GM12878 (cell line): ENCODE measurements at regions not wholly inside any gene's neighbourhood (a gene's known extent, or its start where the extent isn't known, plus 50 kb on each side); places are given as distances from the start of the nearest gene placed in this dataset.

Experiments used
- ATAC-seq: fragments of 200-7000 bp; cut with Tn5 transposase; 3 replicates; pipeline ENCODE4 v1.9.1; 2020; ENCODE audit warnings: mild to moderate bottlenecking, moderate library complexity
- BruUV-seq: library from RNA; stranded (reverse); fragments of 400-500 nt; replicated peaks from 2 replicates; lab custom pipeline; 2021; lab: Mats Ljungman, UMichigan
- CTCF ChIA-PET: fragments of 300-600 bp; sonication (Branson Sonifier 250); formaldehyde crosslinking; extraction: SDS; loops from one replicate; lab custom pipeline; 2021; ENCODE audit warnings: inconsistent platforms; lab: Yijun Ruan, JAX
- POLR2A ChIA-PET: fragments of 350-600 bp; formaldehyde crosslinking; extraction: SDS; loops from one replicate; lab custom pipeline; 2021; ENCODE audit warnings: inconsistent platforms; lab: Charles Lee
- RAD21 ChIA-PET: fragments of 300-600 bp; sonication (Branson Sonifier 250); formaldehyde crosslinking; loops from one replicate; lab custom pipeline; 2023; ENCODE audit warnings: antibody characterized with exemption; ENCODE audit not compliant: unreplicated experiment; lab: Charles Lee
- SMC1A ChIA-PET: fragments of 300-600 bp; sonication (Branson Sonifier 250); formaldehyde crosslinking; loops from one replicate; lab custom pipeline; 2023; ENCODE audit not compliant: unreplicated experiment, uncharacterized antibody; lab: Charles Lee
- DNase-seq: peaks from one replicate; pipeline ENCODE4 v3.0.0-alpha.2; 2011; ENCODE audit warnings: low read depth, low spot score
- FAIRE-seq: peaks from 3 replicates; lab custom pipeline; 2011; peaks lifted over from hg19 to GRCh38; lab: Jason Lieb, UNC
- H2AFZ ChIP-seq: 2 replicates; pipeline ENCODE4 v1.6.0; 2011; ENCODE audit warnings: low read depth, low read length, control low read depth; ENCODE audit not compliant: control insufficient read depth
- H3K27ac ChIP-seq: 2 replicates; pipeline ENCODE4 v1.5.1; 2011; ENCODE audit warnings: control low read depth; ENCODE audit not compliant: control insufficient read depth, insufficient read depth
- H3K27me3 ChIP-seq, 2 experiments: replicated peaks in 1 of 2; 2 replicates each; pipeline versions ENCODE4 v1.6.0 to v1.6.1; 2011; ENCODE audit warnings: low read length in 1 of 2; ENCODE audit not compliant: control insufficient read depth in 2 of 2, insufficient read depth in 2 of 2
- H3K36me3 ChIP-seq, 2 experiments: 2 replicates each; pipeline ENCODE4 v1.5.1; 2011; ENCODE audit warnings: low read length in 1 of 2; ENCODE audit not compliant: control insufficient read depth in 2 of 2, insufficient read depth in 2 of 2
- H3K4me1 ChIP-seq: 2 replicates; pipeline ENCODE4 v1.6.1; 2011; ENCODE audit warnings: mild to moderate bottlenecking, low read length, moderate library complexity, mixed read lengths; ENCODE audit not compliant: control insufficient read depth, insufficient read depth
- H3K4me2 ChIP-seq: 2 replicates; pipeline ENCODE4 v1.6.0; 2011; ENCODE audit warnings: control low read depth; ENCODE audit not compliant: control insufficient read depth, insufficient read depth
- H3K4me3 ChIP-seq: fragments of 200-600 bp; sonication (generic); 2 replicates; pipeline ENCODE4 v1.5.1; 2016
- H3K79me2 ChIP-seq: 2 replicates; pipeline ENCODE4 v1.6.0; 2011; ENCODE audit warnings: low read length; ENCODE audit not compliant: control insufficient read depth, insufficient read depth
- H3K9ac ChIP-seq: 2 replicates; pipeline ENCODE4 v1.8.0; 2011; ENCODE audit warnings: low read length, control low read depth, mixed read lengths; ENCODE audit not compliant: control insufficient read depth, insufficient read depth
- H3K9me3 ChIP-seq: replicated peaks from 3 replicates; pipeline ENCODE4 v1.5.1; 2011; ENCODE audit warnings: mild to moderate bottlenecking, low read length; ENCODE audit not compliant: control insufficient read depth, insufficient read depth
- H4K20me1 ChIP-seq: 2 replicates; pipeline ENCODE4 v1.6.0; 2011; ENCODE audit not compliant: control insufficient read depth, insufficient read depth
- CBX3 ChIP-seq: fragments of 200-600 bp; sonication (generic); IDR thresholded peaks from 2 replicates; pipeline ENCODE4 v1.6.1; 2016; ENCODE audit warnings: low read depth, borderline replicate concordance
- E4F1 ChIP-seq: fragments of 450-650 bp; IDR thresholded peaks from 2 replicates; pipeline ENCODE4 v1.6.1; 2018; ENCODE audit warnings: borderline replicate concordance, mild to moderate bottlenecking; ENCODE audit not compliant: partially characterized antibody
- ETV6 ChIP-seq, 2 experiments: fragments of 450-650 bp in 1 of 2; IDR thresholded peaks in 1 of 2; conservative IDR thresholded peaks in 1 of 2; 2 replicates each; pipeline ENCODE4 v1.6.1; 2014; ENCODE audit warnings: antibody characterized with exemption in 1 of 2, borderline replicate concordance in 1 of 2, low read depth in 1 of 2, mild to moderate bottlenecking in 1 of 2, moderate library complexity in 1 of 2
- GABPA ChIP-seq: IDR thresholded peaks from 2 replicates; pipeline ENCODE4 v1.6.1; 2014; ENCODE audit warnings: antibody characterized with exemption, low read depth, mild to moderate bottlenecking, inconsistent platforms
- MEF2A ChIP-seq: IDR thresholded peaks from 2 replicates; pipeline ENCODE4 v1.6.1; 2011; ENCODE audit warnings: low read depth, mild to moderate bottlenecking, low read length, moderate library complexity; ENCODE audit not compliant: insufficient read depth
- NFXL1 ChIP-seq: fragments of 450-650 bp; IDR thresholded peaks from 2 replicates; pipeline ENCODE4 v1.6.1; 2017; ENCODE audit warnings: antibody characterized with exemption, mild to moderate bottlenecking, borderline replicate concordance
- POU2F2 ChIP-seq: IDR thresholded peaks from 3 replicates; pipeline ENCODE4 v1.6.1; 2011; ENCODE audit warnings: low read depth, mild to moderate bottlenecking, low read length, borderline replicate concordance
- TCF12 ChIP-seq: IDR thresholded peaks from 2 replicates; pipeline ENCODE4 v1.6.1; 2011; ENCODE audit warnings: low read depth, mild to moderate bottlenecking, low read length
- USF1 ChIP-seq: IDR thresholded peaks from 2 replicates; pipeline ENCODE4 v1.6.1; 2011; ENCODE audit warnings: borderline replicate concordance, low read depth, mild to moderate bottlenecking, moderate library complexity, mixed read lengths, low read length; ENCODE audit not compliant: insufficient read depth; ENCODE audit errors: extremely low read length
- ZNF687 ChIP-seq: fragments of 450-650 bp; IDR thresholded peaks from 2 replicates; pipeline ENCODE4 v1.6.1; 2017; ENCODE audit warnings: mild to moderate bottlenecking, moderate library complexity
- whole genome bisulfite sequencing: methylation state at CpG from one replicate; pipeline ENCODE4 v1.1.6; 2016; ENCODE audit warnings: low lambda C conversion rate; ENCODE audit not compliant: insufficient replicate concordance, insufficient coverage; ENCODE audit errors: missing lambda C conversion rate; 5-methylcytosine and 5-hydroxymethylcytosine counted together
- in situ Hi-C: fragments of 300-500 bp; cut with MboI; formaldehyde crosslinking; loops from 9 replicates; pipeline ENCODE4 v1.14.3; 2018; ENCODE audit warnings: mixed read lengths
- intact Hi-C: fragments of 100-400 bp; cut with micrococcal nuclease; formaldehyde crosslinking; loops from one replicate; pipeline ENCODE4 v1.14.2; 2022; ENCODE audit not compliant: unreplicated experiment
- TF ChIP-seq, protein P1 (sequence below): fragments of 450-650 bp; IDR thresholded peaks from 2 replicates; pipeline ENCODE4 v1.6.1; 2017; ENCODE audit warnings: mild to moderate bottlenecking, moderate library complexity

- TF ChIP-seq USF1 = no peak
- no peak for TF ChIP-seq MEF2A
- TF ChIP-seq, protein P1, sequence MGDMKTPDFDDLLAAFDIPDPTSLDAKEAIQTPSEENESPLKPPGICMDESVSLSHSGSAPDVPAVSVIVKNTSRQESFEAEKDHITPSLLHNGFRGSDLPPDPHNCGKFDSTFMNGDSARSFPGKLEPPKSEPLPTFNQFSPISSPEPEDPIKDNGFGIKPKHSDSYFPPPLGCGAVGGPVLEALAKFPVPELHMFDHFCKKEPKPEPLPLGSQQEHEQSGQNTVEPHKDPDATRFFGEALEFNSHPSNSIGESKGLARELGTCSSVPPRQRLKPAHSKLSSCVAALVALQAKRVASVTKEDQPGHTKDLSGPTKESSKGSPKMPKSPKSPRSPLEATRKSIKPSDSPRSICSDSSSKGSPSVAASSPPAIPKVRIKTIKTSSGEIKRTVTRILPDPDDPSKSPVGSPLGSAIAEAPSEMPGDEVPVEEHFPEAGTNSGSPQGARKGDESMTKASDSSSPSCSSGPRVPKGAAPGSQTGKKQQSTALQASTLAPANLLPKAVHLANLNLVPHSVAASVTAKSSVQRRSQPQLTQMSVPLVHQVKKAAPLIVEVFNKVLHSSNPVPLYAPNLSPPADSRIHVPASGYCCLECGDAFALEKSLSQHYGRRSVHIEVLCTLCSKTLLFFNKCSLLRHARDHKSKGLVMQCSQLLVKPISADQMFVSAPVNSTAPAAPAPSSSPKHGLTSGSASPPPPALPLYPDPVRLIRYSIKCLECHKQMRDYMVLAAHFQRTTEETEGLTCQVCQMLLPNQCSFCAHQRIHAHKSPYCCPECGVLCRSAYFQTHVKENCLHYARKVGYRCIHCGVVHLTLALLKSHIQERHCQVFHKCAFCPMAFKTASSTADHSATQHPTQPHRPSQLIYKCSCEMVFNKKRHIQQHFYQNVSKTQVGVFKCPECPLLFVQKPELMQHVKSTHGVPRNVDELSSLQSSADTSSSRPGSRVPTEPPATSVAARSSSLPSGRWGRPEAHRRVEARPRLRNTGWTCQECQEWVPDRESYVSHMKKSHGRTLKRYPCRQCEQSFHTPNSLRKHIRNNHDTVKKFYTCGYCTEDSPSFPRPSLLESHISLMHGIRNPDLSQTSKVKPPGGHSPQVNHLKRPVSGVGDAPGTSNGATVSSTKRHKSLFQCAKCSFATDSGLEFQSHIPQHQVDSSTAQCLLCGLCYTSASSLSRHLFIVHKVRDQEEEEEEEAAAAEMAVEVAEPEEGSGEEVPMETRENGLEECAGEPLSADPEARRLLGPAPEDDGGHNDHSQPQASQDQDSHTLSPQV = no peak
- no peak for TF ChIP-seq NFXL1
- TF ChIP-seq POU2F2 = no peak
- no peak for TF ChIP-seq TCF12
- TF ChIP-seq, all 136 proteins: peak for 0
Observed at GRCh38 chr2:18763338-18763737, 174.0 kb upstream of the NT5C1B start (continued).

DNA sequence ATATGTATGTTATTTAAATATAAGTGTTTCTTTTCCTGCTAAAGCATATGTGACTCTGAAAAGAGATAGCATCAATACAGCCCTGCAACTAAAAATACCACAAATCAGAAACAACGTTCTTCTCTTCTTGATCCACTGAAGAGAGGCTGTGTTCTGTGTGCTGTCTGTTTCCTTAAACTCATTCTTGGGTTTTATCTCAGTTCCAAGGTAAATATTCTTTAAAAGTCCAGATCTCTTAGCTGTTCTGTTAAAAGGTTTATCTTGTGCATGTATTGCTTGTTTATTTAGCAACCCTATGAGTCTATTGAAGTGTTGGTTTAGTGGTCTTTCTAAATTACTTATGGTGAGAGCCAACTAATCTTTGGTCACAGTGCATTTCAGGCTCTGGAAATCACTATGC is 173.3 kb upstream of the NT5C1B start:
- ChIA-PET POLR2A (no interaction called here), SMC1A (no interaction called here), RAD21 (no interaction called here), CTCF (no interaction called here)
- in situ Hi-C loops (no loop called here), intact Hi-C loops (no loop called here)
- Histone ChIP-seq H3K79me2 (no peaks in the 10 kb centered on the region), H3K36me3 (no peaks in the 10 kb centered on the region), H3K9me3 (no peaks in the 10 kb centered on the region), H4K20me1 (no peaks in the 10 kb centered on the region), H3K4me1 (no peaks in the 10 kb centered on the region), H3K27ac (no peak overlapping the region), H3K4me3 (no peak overlapping the region), H2AFZ (no peak overlapping the region), H3K27me3 (no peaks in the 10 kb centered on the region), H3K4me2 (no peak overlapping the region), H3K9ac (no peak overlapping the region)
- ATAC-seq = no peak
- no TSS peak for BruUV-seq
- WGBS = 0% methylated on average over 1 of the region's 1 CpG
- no peak for DNase-seq
- no peak for FAIRE-seq
- TF ChIP-seq E4F1 = no peak
- no peak for TF ChIP-seq CBX3
- no peak for TF ChIP-seq ETV6 (conservative IDR thresholded peaks at IDR 0.05 in 1 of 2, IDR thresholded peaks at IDR 0.05 in 1 of 2; ENCODE audit: borderline replicate concordance in 1 of 2, low read depth in 1 of 2)
- TF ChIP-seq GABPA = no peak
- TF ChIP-seq ZNF687 = no peak
